Lung microvascular endothelial cell (primary cell): ENCODE measurements at regions not wholly inside any gene's neighbourhood (a gene's known extent, or its start where the extent isn't known, plus 50 kb on each side); places are given as distances from the start of the nearest gene placed in this dataset.

Source experiments
- DNase-seq, 2 donors: peaks; one replicate each; pipeline versions ENCODE4 v3.0.0 to v3.0.0-alpha.2; 2010; ENCODE audit warnings: low read depth in 2 of 2

- no peak for DNase-seq
Observed at GRCh38 chr7:41142904-41143473, 559.9 kb downstream of the INHBA start.

GRCh38 chr7:41139789-41140188 is 563.1 kb downstream of the INHBA start:
- no peak for DNase-seq

GRCh38 chr7:41136551-41136950 is 566.3 kb downstream of the INHBA start:
- DNase-seq: no peak

- DNase-seq: no peak
Observed at GRCh38 chr7:41135511-41135910, 567.4 kb downstream of the INHBA start.

- peak in 1 of 2 donors; percentile 7 for DNase-seq
Observed at GRCh38 chr7:41134300-41135255, 568.3 kb downstream of the INHBA start.

- DNase-seq: no peak
Observed at GRCh38 chr7:41133690-41134299, 569.1 kb downstream of the INHBA start.

GRCh38 chr7:41131956-41132355 is 570.9 kb downstream of the INHBA start:
- DNase-seq: no peak

- DNase-seq: no peak
Observed at GRCh38 chr7:41130561-41131236, 572.2 kb downstream of the INHBA start.

- no peak for DNase-seq
Observed at GRCh38 chr7:41130086-41130485, 572.8 kb downstream of the INHBA start.

- DNase-seq: no peak
Observed at GRCh38 chr7:41125343-41125742, 577.5 kb downstream of the INHBA start.

GRCh38 chr7:41122256-41122987 is 580.5 kb downstream of the INHBA start:
- DNase-seq: no peak

GRCh38 chr7:41121228-41121627 is 581.7 kb downstream of the INHBA start:
- no peak for DNase-seq

GRCh38 chr7:41118486-41118885 is 584.4 kb downstream of the INHBA start:
- no peak for DNase-seq

GRCh38 chr7:41117431-41117830 is 585.5 kb downstream of the INHBA start:
- DNase-seq: no peak

GRCh38 chr7:41116817-41117216 is 586.1 kb downstream of the INHBA start:
- DNase-seq: no peak

GRCh38 chr7:41116337-41116736 is 586.6 kb downstream of the INHBA start:
- no peak for DNase-seq

GRCh38 chr7:41114691-41115090 is 588.2 kb downstream of the INHBA start:
- no peak for DNase-seq

- DNase-seq: no peak
Observed at GRCh38 chr7:41114131-41114530, 588.8 kb downstream of the INHBA start.

- DNase-seq: no peak
Observed at GRCh38 chr7:41113719-41114118, 589.2 kb downstream of the INHBA start.

GRCh38 chr7:41110186-41110585 is 592.7 kb downstream of the INHBA start:
- DNase-seq: no peak

- DNase-seq: no peak
Observed at GRCh38 chr7:41108821-41109220, 594.1 kb downstream of the INHBA start.
